ENCODE measurements at regions not wholly inside any gene's neighbourhood (a gene's known extent, or its start where the extent isn't known, plus 50 kb on each side); places are given as distances from the start of the nearest gene placed in this dataset.

GRCh38 chr6:154890874-154891273 lies 104.2 kb upstream of the TIAM2 start:
- no peak for TF ChIP-seq EP300 (IDR thresholded peaks at IDR 0.05)
- no peak for TF ChIP-seq CTCF (IDR thresholded peaks at IDR 0.05)
- TF ChIP-seq ZNF302 (CRISPR knock-in tag; IDR thresholded peaks at IDR 0.05): no peak
- no peak for TF ChIP-seq POLR2A (IDR thresholded peaks at IDR 0.05; ENCODE audit: low read length)
- TF ChIP-seq PBX3 (IDR thresholded peaks at IDR 0.05): no peak
- TF ChIP-seq CHD2 (IDR thresholded peaks at IDR 0.05; ENCODE audit: low read length, partially characterized antibody): no peak
- no peak for TF ChIP-seq HMGXB4 (CRISPR knock-in tag; IDR thresholded peaks at IDR 0.05; ENCODE audit: borderline replicate concordance)
- no peak for TF ChIP-seq RFX5 (IDR thresholded peaks at IDR 0.05)
- TF ChIP-seq HEYL (CRISPR knock-in tag; IDR thresholded peaks at IDR 0.05): no peak
- TF ChIP-seq RNF2 (IDR thresholded peaks at IDR 0.05; ENCODE audit: borderline replicate concordance, low read depth): no peak
- TF ChIP-seq NR3C1 (IDR thresholded peaks at IDR 0.05): no peak
- no peak for TF ChIP-seq MAX (IDR thresholded peaks at IDR 0.05)
- TF ChIP-seq FOSL2 (IDR thresholded peaks at IDR 0.05): no peak
- no peak for TF ChIP-seq FOSL2 (CRISPR knock-in tag; IDR thresholded peaks at IDR 0.05)
